ENCODE measurements at regions not wholly inside any gene's neighbourhood (a gene's known extent, or its start where the extent isn't known, plus 50 kb on each side); places are given as distances from the start of the nearest gene placed in this dataset.
"Not testable (repeated sequence)": the region's sequence is repeated elsewhere in the genome, so short reads cannot be mapped to it uniquely, and the experiment has no call there.

DNA sequence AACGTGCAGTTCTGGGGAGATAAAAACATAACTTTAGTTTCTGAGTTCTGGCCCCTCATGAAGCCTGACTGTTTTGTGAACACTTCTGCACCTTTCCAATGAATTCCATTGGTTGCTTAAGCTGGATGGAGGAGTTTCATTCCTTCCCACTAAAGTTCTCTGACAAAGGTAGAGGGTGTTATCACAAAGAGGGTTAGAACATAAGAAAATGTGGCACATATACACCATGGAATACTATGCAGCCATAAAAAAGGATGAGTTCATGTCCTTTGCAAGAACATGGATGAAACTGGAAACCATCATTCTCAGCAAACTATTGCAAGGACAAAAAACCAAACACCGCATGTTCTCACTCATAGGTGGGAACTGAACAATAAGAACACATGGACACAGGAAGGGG, 138.6 kb downstream of the LCA5 start:
- TF ChIP-seq, protein P1, sequence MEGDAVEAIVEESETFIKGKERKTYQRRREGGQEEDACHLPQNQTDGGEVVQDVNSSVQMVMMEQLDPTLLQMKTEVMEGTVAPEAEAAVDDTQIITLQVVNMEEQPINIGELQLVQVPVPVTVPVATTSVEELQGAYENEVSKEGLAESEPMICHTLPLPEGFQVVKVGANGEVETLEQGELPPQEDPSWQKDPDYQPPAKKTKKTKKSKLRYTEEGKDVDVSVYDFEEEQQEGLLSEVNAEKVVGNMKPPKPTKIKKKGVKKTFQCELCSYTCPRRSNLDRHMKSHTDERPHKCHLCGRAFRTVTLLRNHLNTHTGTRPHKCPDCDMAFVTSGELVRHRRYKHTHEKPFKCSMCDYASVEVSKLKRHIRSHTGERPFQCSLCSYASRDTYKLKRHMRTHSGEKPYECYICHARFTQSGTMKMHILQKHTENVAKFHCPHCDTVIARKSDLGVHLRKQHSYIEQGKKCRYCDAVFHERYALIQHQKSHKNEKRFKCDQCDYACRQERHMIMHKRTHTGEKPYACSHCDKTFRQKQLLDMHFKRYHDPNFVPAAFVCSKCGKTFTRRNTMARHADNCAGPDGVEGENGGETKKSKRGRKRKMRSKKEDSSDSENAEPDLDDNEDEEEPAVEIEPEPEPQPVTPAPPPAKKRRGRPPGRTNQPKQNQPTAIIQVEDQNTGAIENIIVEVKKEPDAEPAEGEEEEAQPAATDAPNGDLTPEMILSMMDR (IDR thresholded peaks at IDR 0.05): not testable (repeated sequence)
- not testable (repeated sequence) for TF ChIP-seq POLR2A (IDR thresholded peaks at IDR 0.05)

All from thyroid gland (tissue), 4 donors.